HG02571 (cell line): ENCODE measurements at regions not wholly inside any gene's neighbourhood (a gene's known extent, or its start where the extent isn't known, plus 50 kb on each side); places are given as distances from the start of the nearest gene placed in this dataset.

Experiments
- ATAC-seq: cut with Tn5 transposase; IDR thresholded peaks from one replicate; pipeline ENCODE4 v1.9.1; 2021; ENCODE audit warnings: mild to moderate bottlenecking, moderate library complexity; ENCODE audit not compliant: unreplicated experiment

GRCh38 chr15:45743426-45744235, 108.8 kb downstream of the SQOR start:
- no peak for ATAC-seq

DNA sequence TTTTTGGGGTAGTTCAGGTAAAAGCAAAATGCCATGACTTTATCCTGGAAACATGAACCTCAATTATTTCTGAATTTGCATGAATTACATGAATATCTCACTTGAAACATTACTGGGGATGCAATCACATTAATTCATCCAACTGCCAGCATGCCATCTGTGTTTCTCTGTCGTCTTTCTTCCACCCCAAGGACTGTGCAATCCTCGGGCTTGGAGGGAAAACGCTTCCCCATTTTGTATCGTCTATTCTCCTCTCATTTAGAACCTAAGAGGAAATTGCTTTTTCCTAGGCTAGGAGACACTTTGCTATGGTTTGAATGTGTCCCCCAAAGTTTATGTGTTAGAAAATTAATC, 109.4 kb downstream of the SQOR start:
- no peak for ATAC-seq

DNA sequence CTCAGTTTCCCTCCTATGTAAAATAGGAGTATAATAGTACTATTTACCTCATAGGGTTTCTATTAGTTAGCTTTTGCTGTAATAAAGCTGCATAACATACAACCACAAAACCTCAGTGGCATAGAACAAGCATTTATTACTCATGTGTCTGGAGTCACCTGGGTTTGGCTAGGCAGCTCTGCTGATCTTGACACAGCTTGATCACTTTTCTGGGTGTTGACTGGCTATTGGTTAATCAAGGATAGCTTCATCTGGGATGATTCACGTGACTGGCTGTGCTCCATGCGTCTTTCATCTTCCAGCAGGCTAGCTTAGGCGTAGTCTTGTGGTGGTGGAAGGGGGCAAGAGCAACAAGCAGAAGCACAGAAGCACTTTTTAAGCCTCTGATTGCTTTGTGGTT, 112.6 kb downstream of the SQOR start:
- no peak for ATAC-seq

GRCh38 chr15:45751629-45752028, 116.8 kb downstream of the SQOR start:
- ATAC-seq, result no peak

- no peak for ATAC-seq
Measured at GRCh38 chr15:45759936-45760335, 125.1 kb downstream of the SQOR start.

DNA sequence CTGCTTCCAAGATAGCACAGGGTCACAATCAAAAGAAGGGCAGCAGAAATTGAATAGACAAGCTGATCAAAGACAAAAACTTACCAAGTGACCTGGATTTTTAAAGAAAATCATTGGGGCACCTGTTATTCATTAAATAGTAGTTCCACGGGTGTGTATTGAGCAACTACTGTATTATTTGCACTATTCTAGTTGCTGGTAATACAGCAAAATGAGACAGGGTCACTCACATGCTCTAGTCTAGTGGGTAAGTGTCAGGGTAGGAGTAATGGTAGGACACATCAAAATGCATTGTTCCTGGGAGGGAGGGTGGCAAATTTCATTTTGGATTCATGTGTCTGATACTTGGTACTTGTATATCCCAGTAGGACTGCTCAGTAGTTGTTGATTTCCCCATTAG, 127.9 kb downstream of the SQOR start:
- ATAC-seq, result no peak

GRCh38 chr15:45763170-45763869, 128.5 kb downstream of the SQOR start:
- ATAC-seq, result no peak

DNA sequence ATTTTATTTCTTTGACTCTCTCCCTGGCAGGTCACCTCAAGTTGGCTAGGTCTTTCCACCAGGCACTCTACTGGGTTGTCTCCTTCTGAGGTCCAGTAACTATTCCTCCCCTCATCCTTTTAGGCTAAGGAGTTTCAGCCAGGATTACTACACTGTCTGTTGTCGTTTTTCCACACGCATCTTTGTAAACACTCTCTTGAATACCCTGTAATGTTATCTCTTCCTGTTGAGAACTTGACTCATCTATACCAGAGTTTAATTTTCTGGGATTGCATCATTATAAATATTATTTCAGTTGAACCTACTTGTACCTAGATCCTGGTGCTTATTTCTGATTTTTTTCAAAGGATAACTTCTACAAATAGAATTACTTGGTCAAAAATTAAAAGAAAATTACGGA, 138.3 kb downstream of the SQOR start:
- ATAC-seq, result no peak

DNA sequence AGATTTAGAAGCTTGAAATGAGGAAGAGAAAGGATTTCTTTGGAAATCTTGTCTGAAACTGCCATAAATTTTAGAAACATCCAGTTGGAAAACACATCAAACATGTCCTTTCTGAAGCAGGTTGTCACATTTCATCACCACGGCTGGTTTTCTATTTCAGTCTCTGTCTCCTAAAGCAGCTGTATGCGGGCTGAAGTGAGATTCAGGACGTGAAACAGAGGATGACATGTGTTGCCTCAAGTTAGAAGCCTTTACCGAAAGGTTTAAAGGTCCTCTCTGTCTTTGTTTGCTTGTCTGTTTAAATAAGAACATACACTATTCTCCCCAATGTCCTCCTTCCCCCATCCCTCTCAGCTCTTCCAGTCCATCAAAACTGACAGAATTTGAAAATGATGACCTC, 141.9 kb downstream of the SQOR start:
- ATAC-seq, result no peak

GRCh38 chr15:45777781-45778180, 143.0 kb downstream of the SQOR start:
- no peak for ATAC-seq

GRCh38 chr15:45780352-45780751, 145.5 kb downstream of the SQOR start:
- no peak for ATAC-seq

- ATAC-seq, result no peak
Measured at GRCh38 chr15:45784656-45785055, 149.8 kb downstream of the SQOR start.

GRCh38 chr15:45785897-45786296, 151.1 kb downstream of the SQOR start:
- no peak for ATAC-seq

- ATAC-seq, result no peak
Measured at GRCh38 chr15:45790325-45790943, 155.6 kb downstream of the SQOR start.

DNA sequence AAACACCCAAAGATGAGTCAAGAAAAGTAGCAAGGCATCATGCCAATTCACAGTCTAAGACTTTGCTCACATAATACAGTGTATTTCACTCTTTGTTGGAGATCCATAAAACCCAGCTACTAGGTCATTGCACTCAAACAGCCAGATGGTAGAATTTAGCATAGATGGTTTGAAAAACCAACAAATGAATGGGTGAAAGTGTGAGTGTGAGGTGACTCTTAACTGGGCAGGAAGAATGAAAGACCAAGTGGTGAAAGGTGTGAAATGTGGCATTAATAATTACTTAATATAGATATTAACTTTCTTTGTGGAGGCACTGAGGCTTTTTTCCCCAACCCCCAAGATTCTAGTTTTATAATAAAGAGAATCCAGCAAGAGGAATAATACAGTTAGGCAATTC, 159.5 kb downstream of the SQOR start:
- ATAC-seq, result no peak

DNA sequence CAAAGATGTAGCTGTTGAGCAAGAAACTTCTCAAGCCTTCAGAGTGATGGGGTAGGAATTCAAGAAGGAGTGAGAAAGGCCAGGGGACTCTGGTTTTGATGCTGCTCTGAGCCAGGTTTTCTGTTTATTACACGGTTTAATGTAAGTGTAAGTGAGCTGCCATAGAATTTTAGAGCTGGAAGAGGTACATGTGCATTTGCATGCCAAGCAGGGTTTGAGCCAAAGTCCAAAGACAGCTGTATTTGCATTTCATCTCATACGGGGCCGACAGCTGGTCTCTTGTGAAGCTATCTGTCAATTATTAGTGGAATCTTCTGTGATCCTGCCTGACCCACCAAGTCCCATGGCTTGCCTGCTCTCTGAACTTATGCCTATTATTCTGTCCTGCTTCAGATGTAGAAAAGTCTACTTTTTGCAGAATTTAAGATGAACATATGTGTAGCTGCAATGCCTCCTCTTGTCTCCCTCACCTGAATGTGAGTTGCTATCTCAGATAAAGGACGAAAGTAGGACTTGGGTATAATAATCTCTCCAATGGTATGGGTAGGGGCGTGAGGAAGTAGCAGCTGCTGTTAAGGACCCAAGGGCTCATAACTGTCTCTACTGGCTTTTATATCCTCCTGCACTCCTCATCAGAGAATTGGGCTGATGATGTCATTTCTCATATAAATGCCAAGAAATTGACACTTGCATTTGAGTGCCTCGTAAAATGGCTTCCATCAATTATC, 160.0 kb downstream of the SQOR start:
- ATAC-seq, result no peak

DNA sequence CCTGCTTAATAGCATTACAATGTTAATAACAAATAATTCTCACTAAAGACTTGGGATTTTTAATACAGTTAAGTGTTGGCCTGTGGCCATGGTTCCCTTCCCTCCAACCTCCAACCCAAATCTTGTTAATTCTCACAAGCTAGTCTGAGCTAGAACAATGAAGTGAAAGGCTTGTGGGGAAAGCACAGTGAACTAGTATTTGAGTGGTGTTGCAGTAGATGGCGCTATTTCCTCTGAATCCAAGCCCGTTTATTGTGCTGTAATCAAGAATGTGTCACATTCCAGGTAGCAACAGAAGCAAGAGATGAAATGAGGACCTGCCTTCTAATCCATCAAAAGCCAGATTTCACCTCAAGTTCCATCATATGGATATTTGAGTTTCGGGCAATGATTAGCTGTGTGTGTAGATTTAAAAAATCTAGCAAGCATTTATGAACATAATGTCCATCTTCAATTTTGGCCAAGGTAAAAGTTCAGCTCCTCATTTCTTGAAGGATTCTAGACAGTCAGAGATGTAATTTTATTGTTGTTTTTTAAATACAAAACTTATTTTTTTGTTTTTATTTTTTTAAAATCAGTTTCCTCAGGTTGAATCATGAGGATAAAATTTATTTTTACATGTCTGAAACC, 160.7 kb downstream of the SQOR start:
- ATAC-seq, result no peak

- ATAC-seq, result no peak
Measured at GRCh38 chr15:45796433-45796832, 161.6 kb downstream of the SQOR start.

DNA sequence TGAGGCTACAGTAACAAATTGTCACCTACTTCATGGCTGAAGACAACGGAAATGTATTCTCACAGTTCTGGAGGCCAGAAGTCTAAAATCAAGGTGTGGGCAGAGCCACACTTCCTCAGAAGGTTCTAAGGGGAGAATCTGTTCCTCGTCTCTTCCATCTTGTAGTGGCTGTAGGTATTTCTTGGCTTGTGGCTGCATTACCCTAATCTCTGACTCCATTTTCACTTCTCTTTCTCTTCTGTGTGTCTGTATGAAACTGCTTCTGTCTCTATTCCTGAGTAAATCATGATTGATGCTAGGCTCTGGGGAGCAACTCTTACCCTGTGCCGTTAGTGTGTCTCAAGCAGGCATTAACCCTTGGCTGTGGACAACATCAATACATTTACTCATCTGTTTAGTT, 164.7 kb downstream of the SQOR start:
- no peak for ATAC-seq

DNA sequence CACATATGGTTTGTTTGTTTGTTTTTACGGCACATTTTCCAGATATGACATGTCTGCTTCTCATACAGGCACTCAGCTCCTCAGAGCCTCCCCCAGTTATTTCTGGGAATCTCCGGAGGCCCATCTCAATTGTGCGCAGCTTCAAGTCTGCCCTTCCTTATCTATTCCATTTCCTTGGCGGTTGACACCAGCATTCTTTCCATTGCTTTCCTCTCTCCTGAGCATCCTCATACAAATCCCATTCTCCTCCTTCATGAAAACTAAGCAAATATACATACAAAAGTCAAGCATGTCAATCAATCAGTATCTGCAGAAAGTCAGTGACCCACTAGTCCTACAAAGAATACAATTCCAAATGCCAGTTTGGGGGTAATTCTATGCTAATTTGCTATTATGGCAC, 166.7 kb downstream of the SQOR start:
- no peak for ATAC-seq

DNA sequence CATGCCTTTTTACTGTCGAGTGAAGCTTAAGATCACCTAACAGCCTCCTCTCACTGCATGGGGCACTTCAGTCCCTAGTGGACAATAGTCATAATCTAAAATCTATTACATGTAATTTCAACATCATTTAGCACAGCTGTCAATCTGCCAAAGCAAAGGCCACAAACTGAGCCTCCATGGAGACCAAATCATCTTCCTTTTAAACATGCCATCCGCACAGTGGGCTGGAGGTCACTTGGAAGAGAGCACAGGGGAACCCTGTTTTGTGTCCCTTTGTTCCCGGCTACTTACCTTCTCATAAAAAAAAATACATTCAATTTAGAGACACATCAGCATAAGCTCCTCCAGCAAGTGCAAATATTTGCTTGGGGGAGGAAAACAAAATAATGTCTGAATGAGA, 167.3 kb downstream of the SQOR start:
- ATAC-seq, result no peak
